ENCODE measurements at regions not wholly inside any gene's neighbourhood (a gene's known extent, or its start where the extent isn't known, plus 50 kb on each side); places are given as distances from the start of the nearest gene placed in this dataset.

DNA sequence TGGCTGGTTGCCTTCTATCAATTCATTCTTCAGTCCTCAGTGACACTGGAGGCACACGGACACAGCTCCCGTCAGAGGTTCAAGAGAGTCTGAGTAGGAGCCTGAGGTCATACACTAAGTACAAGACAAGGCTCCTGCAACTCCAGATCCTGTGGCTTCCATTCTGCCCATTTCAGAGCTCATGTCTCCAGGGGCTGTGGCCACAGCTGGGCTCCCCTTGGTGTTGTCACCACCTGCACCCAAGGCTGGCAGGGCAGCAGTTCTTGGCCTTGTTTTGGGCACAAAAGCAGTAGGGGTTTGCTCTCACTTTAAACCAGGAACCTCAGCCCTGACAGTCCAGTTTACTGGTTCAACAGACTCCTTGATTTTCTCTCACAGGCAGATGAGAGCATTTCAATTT, 189.6 kb downstream of the ICE1 start:
- no peak overlapping the region for H3K27ac ChIP-seq (ENCODE audit: insufficient read depth, low read length)
- no peak overlapping the region for H3K4me2 ChIP-seq (ENCODE audit: extremely low read depth, insufficient read depth, low read length)
- no peak for DNase-seq (ENCODE audit: low read depth in 2 of 2)
- H3K36me3 ChIP-seq (ENCODE audit: control insufficient read depth, insufficient read depth, low read length): no peaks in the 10 kb centered on the region
- no peak overlapping the region for H2AFZ ChIP-seq (ENCODE audit: low read length)
- H3K27me3 ChIP-seq (ENCODE audit: control insufficient read depth, insufficient read depth, low read length): no peaks in the 10 kb centered on the region
- H3K4me1 ChIP-seq (ENCODE audit: control insufficient read depth, extremely low read depth, insufficient read depth, low read length): no peaks in the 10 kb centered on the region
- TF ChIP-seq, protein P1, sequence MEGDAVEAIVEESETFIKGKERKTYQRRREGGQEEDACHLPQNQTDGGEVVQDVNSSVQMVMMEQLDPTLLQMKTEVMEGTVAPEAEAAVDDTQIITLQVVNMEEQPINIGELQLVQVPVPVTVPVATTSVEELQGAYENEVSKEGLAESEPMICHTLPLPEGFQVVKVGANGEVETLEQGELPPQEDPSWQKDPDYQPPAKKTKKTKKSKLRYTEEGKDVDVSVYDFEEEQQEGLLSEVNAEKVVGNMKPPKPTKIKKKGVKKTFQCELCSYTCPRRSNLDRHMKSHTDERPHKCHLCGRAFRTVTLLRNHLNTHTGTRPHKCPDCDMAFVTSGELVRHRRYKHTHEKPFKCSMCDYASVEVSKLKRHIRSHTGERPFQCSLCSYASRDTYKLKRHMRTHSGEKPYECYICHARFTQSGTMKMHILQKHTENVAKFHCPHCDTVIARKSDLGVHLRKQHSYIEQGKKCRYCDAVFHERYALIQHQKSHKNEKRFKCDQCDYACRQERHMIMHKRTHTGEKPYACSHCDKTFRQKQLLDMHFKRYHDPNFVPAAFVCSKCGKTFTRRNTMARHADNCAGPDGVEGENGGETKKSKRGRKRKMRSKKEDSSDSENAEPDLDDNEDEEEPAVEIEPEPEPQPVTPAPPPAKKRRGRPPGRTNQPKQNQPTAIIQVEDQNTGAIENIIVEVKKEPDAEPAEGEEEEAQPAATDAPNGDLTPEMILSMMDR (conservative IDR thresholded peaks at IDR 0.05 in 1 of 2, IDR thresholded peaks at IDR 0.05 in 1 of 2; ENCODE audit: low read depth in 1 of 2, low read length in 2 of 2): no peak
- no peak for TF ChIP-seq EZH2 (IDR thresholded peaks at IDR 0.05; ENCODE audit: low read length, missing control alignments)
- no peak overlapping the region for H3K4me3 ChIP-seq (replicated peaks in 1 of 4; ENCODE audit: control extremely low read depth in 1 of 4, insufficient read depth in 1 of 4, low read depth in 3 of 4, low read length in 4 of 4)
- no peaks in the 10 kb centered on the region for H3K79me2 ChIP-seq (ENCODE audit: control insufficient read depth, insufficient read depth, low read length)
- H4K20me1 ChIP-seq (ENCODE audit: control insufficient read depth, extremely low read depth, insufficient read depth, low read length): no peaks in the 10 kb centered on the region
- no peak overlapping the region for H3K9ac ChIP-seq (ENCODE audit: insufficient read depth, low read length)
- H3K9me3 ChIP-seq (ENCODE audit: control insufficient read depth, insufficient read depth, low read depth, low read length): no peaks in the 10 kb centered on the region

GRCh38 chr5:5609935-5610334, 187.5 kb downstream of the ICE1 start:
- Histone ChIP-seq H3K27me3 (ENCODE audit: control insufficient read depth, insufficient read depth, low read length) (no peaks in the 10 kb centered on the region), H3K4me3 (replicated peaks in 1 of 4; ENCODE audit: control extremely low read depth in 1 of 4, insufficient read depth in 1 of 4, low read depth in 3 of 4, low read length in 4 of 4) (no peak overlapping the region), H3K4me1 (ENCODE audit: control insufficient read depth, extremely low read depth, insufficient read depth, low read length) (no peaks in the 10 kb centered on the region), H3K4me2 (ENCODE audit: extremely low read depth, insufficient read depth, low read length) (no peak overlapping the region), H3K79me2 (ENCODE audit: control insufficient read depth, insufficient read depth, low read length) (no peaks in the 10 kb centered on the region), H3K36me3 (ENCODE audit: control insufficient read depth, insufficient read depth, low read length) (no peaks in the 10 kb centered on the region), H4K20me1 (ENCODE audit: control insufficient read depth, extremely low read depth, insufficient read depth, low read length) (no peaks in the 10 kb centered on the region), H3K9me3 (ENCODE audit: control insufficient read depth, insufficient read depth, low read depth, low read length) (no peaks in the 10 kb centered on the region), H3K9ac (ENCODE audit: insufficient read depth, low read length) (no peak overlapping the region), H2AFZ (ENCODE audit: low read length) (no peak overlapping the region), H3K27ac (ENCODE audit: insufficient read depth, low read length) (no peak overlapping the region)
- no peak for DNase-seq (ENCODE audit: low read depth in 2 of 2)
- TF ChIP-seq, protein P1 (conservative IDR thresholded peaks at IDR 0.05 in 1 of 2, IDR thresholded peaks at IDR 0.05 in 1 of 2; ENCODE audit: low read depth in 1 of 2, low read length in 2 of 2): no peak
- TF ChIP-seq EZH2 (IDR thresholded peaks at IDR 0.05; ENCODE audit: low read length, missing control alignments): no peak

- Histone ChIP-seq H3K79me2 (ENCODE audit: control insufficient read depth, insufficient read depth, low read length) (no peaks in the 10 kb centered on the region), H3K27ac (ENCODE audit: insufficient read depth, low read length) (no peak overlapping the region), H3K4me2 (ENCODE audit: extremely low read depth, insufficient read depth, low read length) (no peak overlapping the region), H3K4me1 (ENCODE audit: control insufficient read depth, extremely low read depth, insufficient read depth, low read length) (no peaks in the 10 kb centered on the region), H3K36me3 (ENCODE audit: control insufficient read depth, insufficient read depth, low read length) (no peaks in the 10 kb centered on the region), H3K9me3 (ENCODE audit: control insufficient read depth, insufficient read depth, low read depth, low read length) (no peaks in the 10 kb centered on the region), H3K9ac (ENCODE audit: insufficient read depth, low read length) (no peak overlapping the region), H2AFZ (ENCODE audit: low read length) (no peak overlapping the region), H3K4me3 (replicated peaks in 1 of 4; ENCODE audit: control extremely low read depth in 1 of 4, insufficient read depth in 1 of 4, low read depth in 3 of 4, low read length in 4 of 4) (no peak overlapping the region), H3K27me3 (ENCODE audit: control insufficient read depth, insufficient read depth, low read length) (no peaks in the 10 kb centered on the region), H4K20me1 (ENCODE audit: control insufficient read depth, extremely low read depth, insufficient read depth, low read length) (no peaks in the 10 kb centered on the region)
- no peak for DNase-seq (ENCODE audit: low read depth in 2 of 2)
- TF ChIP-seq EZH2 (IDR thresholded peaks at IDR 0.05; ENCODE audit: low read length, missing control alignments): no peak
- TF ChIP-seq, protein P1 (conservative IDR thresholded peaks at IDR 0.05 in 1 of 2, IDR thresholded peaks at IDR 0.05 in 1 of 2; ENCODE audit: low read depth in 1 of 2, low read length in 2 of 2): no peak
Measured at GRCh38 chr5:5605170-5605764, 182.8 kb downstream of the ICE1 start.

All from fibroblast of lung (primary cell).